Osteoblast (primary cell): ENCODE measurements at regions not wholly inside any gene's neighbourhood (a gene's known extent, or its start where the extent isn't known, plus 50 kb on each side); places are given as distances from the start of the nearest gene placed in this dataset.

Experiments used
- DNase-seq: peaks from one replicate; pipeline ENCODE4 v3.0.0; 2011; ENCODE audit warnings: low spot score, mixed read lengths; ENCODE audit not compliant: insufficient read length; ENCODE audit errors: missing footprints
- H2AFZ ChIP-seq: 2 replicates; pipeline ENCODE4 v1.6.0; 2011; ENCODE audit warnings: mild to moderate bottlenecking, low read length
- H3K27ac ChIP-seq: 2 replicates; pipeline ENCODE4 v1.5.1; 2011; ENCODE audit warnings: mild to moderate bottlenecking, low read depth, low read length, moderate library complexity
- H3K27me3 ChIP-seq: 2 replicates; pipeline ENCODE4 v1.6.0; 2012; ENCODE audit warnings: mild to moderate bottlenecking, control low read depth, inconsistent platforms, low read length, moderate library complexity; ENCODE audit not compliant: insufficient read depth
- H3K36me3 ChIP-seq: 2 replicates; pipeline ENCODE4 v1.5.1; 2011; ENCODE audit warnings: mild to moderate bottlenecking, low read length, control low read depth, moderate library complexity; ENCODE audit not compliant: insufficient read depth
- H3K4me1 ChIP-seq: 2 replicates; pipeline ENCODE4 v1.5.1; 2011; ENCODE audit warnings: mild to moderate bottlenecking, low read length, control low read depth, moderate library complexity; ENCODE audit not compliant: insufficient read depth
- H3K4me2 ChIP-seq: 2 replicates; pipeline ENCODE4 v1.6.0; 2011; ENCODE audit warnings: mild to moderate bottlenecking, low read length; ENCODE audit not compliant: insufficient read depth
- H3K4me3 ChIP-seq: fragments of 200-600 bp; sonication (generic); 3 replicates; pipeline ENCODE4 v1.5.1; 2012; ENCODE audit warnings: mild to moderate bottlenecking, low read length, inconsistent platforms; ENCODE audit not compliant: insufficient read depth
- H3K79me2 ChIP-seq: 2 replicates; pipeline ENCODE4 v1.6.0; 2012; ENCODE audit warnings: mild to moderate bottlenecking, low read length, control low read depth, inconsistent platforms; ENCODE audit not compliant: insufficient read depth
- H3K9me3 ChIP-seq: 2 replicates; pipeline ENCODE4 v1.5.1; 2011; ENCODE audit warnings: low read depth, low read length, control low read depth
- H4K20me1 ChIP-seq: 2 replicates; pipeline ENCODE4 v1.6.0; 2012; ENCODE audit warnings: mild to moderate bottlenecking, low read length, control low read depth; ENCODE audit not compliant: insufficient read depth
- CTCF ChIP-seq: IDR thresholded peaks from 2 replicates; pipeline ENCODE4 v1.5.1; 2011; ENCODE audit warnings: mild to moderate bottlenecking, low read depth, low read length, moderate library complexity; ENCODE audit errors: extremely low read depth

DNA sequence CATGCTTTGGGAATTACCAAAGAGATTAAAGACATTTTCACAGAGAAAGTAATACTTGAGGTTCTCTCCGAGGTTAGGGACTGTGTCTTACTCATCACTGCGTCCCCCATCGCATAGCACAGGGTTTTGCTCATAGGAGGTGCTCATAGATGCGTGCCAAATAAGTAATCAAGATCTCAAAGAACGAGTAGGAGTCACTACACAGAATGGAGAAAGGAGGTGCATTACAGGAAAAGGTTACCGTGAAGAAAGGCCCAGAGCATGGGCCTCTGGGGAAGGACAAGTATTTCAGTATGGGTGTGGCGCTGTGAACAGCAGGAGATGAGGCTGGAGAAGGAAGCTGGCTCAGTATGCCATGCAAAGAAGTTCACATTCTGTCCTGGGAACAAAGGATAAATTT is 182.4 kb downstream of the ACTL7B start:
- Histone ChIP-seq H3K4me2 (peak overlapping the region; percentile 8), H3K4me3 (no peak overlapping the region), H3K4me1 (peaks cover 39% of the 10 kb centered on the region), H4K20me1 (no peaks in the 10 kb centered on the region), H3K9me3 (no peaks in the 10 kb centered on the region), H3K27me3 (no peaks in the 10 kb centered on the region), H2AFZ (no peak overlapping the region), H3K27ac (peak overlapping the region; percentile 79), H3K36me3 (no peaks in the 10 kb centered on the region), H3K79me2 (no peaks in the 10 kb centered on the region)
- TF ChIP-seq CTCF: no peak
- peak; percentile 74 for DNase-seq

DNA sequence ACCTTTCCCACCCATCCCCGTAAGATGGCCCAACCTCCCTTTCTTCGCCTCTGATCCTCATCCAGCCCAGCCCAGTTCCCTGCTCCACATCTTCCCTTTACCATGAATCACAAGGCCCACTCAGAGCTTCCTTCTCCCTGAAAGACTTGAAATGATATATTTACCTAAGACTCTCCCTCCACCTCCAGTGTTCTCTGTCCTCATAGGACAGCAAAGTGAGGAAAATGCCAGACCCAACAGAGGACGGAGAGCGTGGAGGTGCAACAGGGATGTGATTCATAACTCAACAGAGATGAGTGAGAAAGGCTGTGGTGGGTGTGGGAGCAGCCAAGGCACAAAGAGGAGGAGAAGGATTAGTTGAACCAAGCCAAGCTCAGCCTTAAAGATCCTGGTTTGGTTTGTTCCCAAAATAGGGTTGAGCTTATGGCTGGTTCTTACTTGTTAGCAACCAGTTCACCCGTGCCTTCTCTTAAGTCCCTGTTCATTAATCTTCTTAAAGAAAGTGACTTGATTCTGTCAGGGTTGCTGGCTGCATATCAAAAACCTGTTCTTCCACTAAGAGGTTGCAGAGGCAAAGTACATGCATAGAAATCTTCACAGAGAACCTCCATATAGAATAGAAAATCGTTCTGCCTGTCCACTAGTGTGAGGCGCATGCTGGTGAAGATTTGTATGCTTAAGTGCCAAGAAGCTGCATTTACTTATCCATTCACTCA is 183.2 kb downstream of the ACTL7B start:
- TF ChIP-seq CTCF: no peak
- H3K4me1 ChIP-seq: peaks cover 39% of the 10 kb centered on the region
- H3K9me3 ChIP-seq: no peaks in the 10 kb centered on the region
- no peak overlapping the region for H2AFZ ChIP-seq
- DNase-seq: no peak
- H4K20me1 ChIP-seq: no peaks in the 10 kb centered on the region
- H3K4me3 ChIP-seq: no peak overlapping the region
- no peaks in the 10 kb centered on the region for H3K79me2 ChIP-seq
- H3K27me3 ChIP-seq: no peaks in the 10 kb centered on the region
- peak overlapping the region; percentile 79 for H3K27ac ChIP-seq
- H3K4me2 ChIP-seq: peak overlapping the region; percentile 8
- no peaks in the 10 kb centered on the region for H3K36me3 ChIP-seq

DNA sequence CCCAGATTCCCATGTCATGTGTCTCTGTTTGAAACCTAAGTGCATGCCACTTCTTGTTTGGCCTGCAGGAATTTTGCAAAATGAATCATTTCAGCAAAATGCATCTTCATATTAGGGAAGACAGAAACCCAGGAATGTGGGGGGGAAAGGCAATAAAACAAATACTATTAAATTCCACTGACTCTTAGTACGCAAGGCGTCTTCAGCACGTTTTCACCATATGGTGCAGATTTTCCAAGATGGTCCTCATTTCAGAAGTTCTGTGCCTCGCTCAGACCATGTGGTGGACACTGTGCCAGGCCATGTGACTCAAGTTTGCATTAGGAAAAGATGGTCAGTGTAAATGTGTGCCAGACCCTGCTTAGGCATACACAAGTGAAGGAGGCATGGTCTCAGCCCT is 184.0 kb downstream of the ACTL7B start:
- no peaks in the 10 kb centered on the region for H3K36me3 ChIP-seq
- H3K4me2 ChIP-seq: no peak overlapping the region
- no peaks in the 10 kb centered on the region for H3K27me3 ChIP-seq
- H3K4me3 ChIP-seq: no peak overlapping the region
- H2AFZ ChIP-seq: no peak overlapping the region
- no peaks in the 10 kb centered on the region for H3K79me2 ChIP-seq
- H3K27ac ChIP-seq: peak overlapping the region; percentile 79
- DNase-seq: peak; percentile 84
- no peak for TF ChIP-seq CTCF
- H3K9me3 ChIP-seq: no peaks in the 10 kb centered on the region
- H3K4me1 ChIP-seq: peaks cover 39% of the 10 kb centered on the region
- H4K20me1 ChIP-seq: no peaks in the 10 kb centered on the region

DNA sequence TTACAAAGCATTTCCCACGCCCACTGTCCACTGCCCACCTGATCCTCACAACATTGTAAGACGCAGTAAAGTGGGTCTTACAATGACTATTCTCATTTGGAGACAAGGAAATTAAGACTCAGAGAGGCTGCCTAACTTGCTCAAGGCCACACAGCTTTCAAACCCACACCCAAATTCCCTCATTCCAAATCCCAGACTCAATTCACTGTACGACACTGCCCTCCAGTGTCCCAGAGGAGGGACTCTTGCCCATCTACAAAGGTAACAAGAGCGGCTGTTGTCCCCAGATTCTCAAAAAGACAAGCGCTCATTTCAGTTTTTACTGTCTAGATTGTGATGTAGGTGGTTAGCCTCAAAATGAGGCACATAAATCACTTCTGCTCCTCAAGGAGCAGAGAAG is 184.6 kb downstream of the ACTL7B start:
- no peak overlapping the region for H3K4me3 ChIP-seq
- no peaks in the 10 kb centered on the region for H4K20me1 ChIP-seq
- H3K36me3 ChIP-seq: no peaks in the 10 kb centered on the region
- no peaks in the 10 kb centered on the region for H3K27me3 ChIP-seq
- H3K27ac ChIP-seq: peak overlapping the region; percentile 79
- peaks cover 39% of the 10 kb centered on the region for H3K4me1 ChIP-seq
- TF ChIP-seq CTCF: peak; percentile 68
- H2AFZ ChIP-seq: no peak overlapping the region
- no peaks in the 10 kb centered on the region for H3K9me3 ChIP-seq
- no peaks in the 10 kb centered on the region for H3K79me2 ChIP-seq
- no peak overlapping the region for H3K4me2 ChIP-seq
- no peak for DNase-seq
